AG09309 (cell line): ENCODE measurements at regions not wholly inside any gene's neighbourhood (a gene's known extent, or its start where the extent isn't known, plus 50 kb on each side); places are given as distances from the start of the nearest gene placed in this dataset.

ENCODE experiments used
- DNase-seq: peaks from one replicate; pipeline ENCODE4 v3.0.0-alpha.2; 2010; ENCODE audit warnings: low read depth
- H3K4me3 ChIP-seq: 2 replicates; pipeline ENCODE4 v1.5.1; 2011; ENCODE audit warnings: mild to moderate bottlenecking, low read depth, low read length, moderate library complexity; ENCODE audit not compliant: control insufficient read depth
- CTCF ChIP-seq: IDR thresholded peaks from 2 replicates; pipeline ENCODE4 v1.5.1; 2011; ENCODE audit warnings: mild to moderate bottlenecking, low read depth, low read length, inconsistent platforms; ENCODE audit not compliant: insufficient read depth, control insufficient read depth; ENCODE audit errors: missing control alignments

GRCh38 chr6:91788501-91788900 lies 1201.6 kb upstream of the MAP3K7 start:
- no peak overlapping the region for H3K4me3 ChIP-seq
- no peak for TF ChIP-seq CTCF
- no peak for DNase-seq

GRCh38 chr6:91786474-91787184 lies 1199.8 kb upstream of the MAP3K7 start:
- no peak for DNase-seq
- no peak for TF ChIP-seq CTCF
- no peak overlapping the region for H3K4me3 ChIP-seq

GRCh38 chr6:91782802-91783201 lies 1195.9 kb upstream of the MAP3K7 start:
- DNase-seq: no peak

GRCh38 chr6:91781946-91782345 lies 1195.1 kb upstream of the MAP3K7 start:
- TF ChIP-seq CTCF: no peak
- no peak for DNase-seq
- no peak overlapping the region for H3K4me3 ChIP-seq

More at GRCh38 chr6:91782802-91783201, 1195.9 kb upstream of the MAP3K7 start:
- no peak overlapping the region for H3K4me3 ChIP-seq
- no peak for TF ChIP-seq CTCF

- no peak for TF ChIP-seq CTCF
- no peak for DNase-seq
Observed at GRCh38 chr6:91780270-91780669, 1193.4 kb upstream of the MAP3K7 start.

GRCh38 chr6:91761621-91762020 lies 1174.7 kb upstream of the MAP3K7 start:
- no peak for DNase-seq
- TF ChIP-seq CTCF: no peak
- H3K4me3 ChIP-seq: no peak overlapping the region

More at GRCh38 chr6:91780270-91780669, 1193.4 kb upstream of the MAP3K7 start:
- no peak overlapping the region for H3K4me3 ChIP-seq

- H3K4me3 ChIP-seq: no peak overlapping the region
- DNase-seq: no peak
- no peak for TF ChIP-seq CTCF
Observed at GRCh38 chr6:91754691-91755090, 1167.8 kb upstream of the MAP3K7 start.
